GM19035 (cell line): ENCODE measurements at regions not wholly inside any gene's neighbourhood (a gene's known extent, or its start where the extent isn't known, plus 50 kb on each side); places are given as distances from the start of the nearest gene placed in this dataset.
"Not testable (repeated sequence)": the region's sequence is repeated elsewhere in the genome, so short reads cannot be mapped to it uniquely, and the experiment has no call there.

Source experiments
- ATAC-seq: cut with Tn5 transposase; IDR thresholded peaks from one replicate; pipeline ENCODE4 v1.9.1; 2021; ENCODE audit not compliant: unreplicated experiment

DNA sequence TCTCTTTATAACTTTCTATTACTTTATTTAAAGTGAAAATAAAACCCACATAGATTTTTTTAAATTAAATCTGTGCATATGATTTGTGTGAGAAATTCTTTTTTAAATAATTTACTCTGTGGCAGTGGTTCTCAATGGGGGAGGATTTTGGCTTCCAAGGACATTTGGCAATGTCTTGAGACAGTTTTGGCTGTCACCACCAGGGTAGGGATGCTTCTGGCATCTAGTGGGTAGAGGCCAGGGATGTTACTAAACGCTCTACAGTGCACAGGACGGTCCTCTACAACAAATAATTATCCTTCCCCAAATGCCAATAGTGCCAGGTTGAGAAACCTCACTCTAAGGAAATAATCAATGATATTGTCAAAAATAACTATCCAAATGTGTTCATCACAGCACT is 177.9 kb upstream of the CCNG1 start:
- no peak for ATAC-seq

GRCh38 chr5:163260471-163260870 is 176.9 kb upstream of the CCNG1 start:
- ATAC-seq: no peak

- ATAC-seq: no peak
Observed at GRCh38 chr5:163260961-163261360, 176.4 kb upstream of the CCNG1 start.

GRCh38 chr5:163261647-163262269 is 175.6 kb upstream of the CCNG1 start:
- no peak for ATAC-seq

- not testable (repeated sequence) for ATAC-seq
Observed at GRCh38 chr5:163266249-163266648, 171.1 kb upstream of the CCNG1 start.

DNA sequence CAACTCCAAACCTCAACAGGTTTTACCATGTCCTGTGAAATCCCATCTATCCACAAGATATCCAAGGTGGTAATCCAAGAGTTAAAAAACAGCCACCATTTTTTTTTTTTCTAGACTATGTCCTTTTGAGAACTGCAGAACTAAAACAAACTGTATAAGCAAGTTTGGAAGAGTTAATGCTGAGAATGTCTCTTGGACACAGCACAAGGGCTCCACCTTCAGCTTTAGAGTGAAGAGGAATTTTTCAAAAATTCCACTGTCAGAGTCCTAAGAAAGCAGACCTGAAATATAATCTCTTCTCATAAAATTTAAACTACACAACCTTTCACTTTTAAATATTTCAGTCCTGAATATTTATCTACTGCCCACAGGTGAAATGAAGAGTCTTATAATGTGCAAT is 167.8 kb upstream of the CCNG1 start:
- ATAC-seq: no peak

DNA sequence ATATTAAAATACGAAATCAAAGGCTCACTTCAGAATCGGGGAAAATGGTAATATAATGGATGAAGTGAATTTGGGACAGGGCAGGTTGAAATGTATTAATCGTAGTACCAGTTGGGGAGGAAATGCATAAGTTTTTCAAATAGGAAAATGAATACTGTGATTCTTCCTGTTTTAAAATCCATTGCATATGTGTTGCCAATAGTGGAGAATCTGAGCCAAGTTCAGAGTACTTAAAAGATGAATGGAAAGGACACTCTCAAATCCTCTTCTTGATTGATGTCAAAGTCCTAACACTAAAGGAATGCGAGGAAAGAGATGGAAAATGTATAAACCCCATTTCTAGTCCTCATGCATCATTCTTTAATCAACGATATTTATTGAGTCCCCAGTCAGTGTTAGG is 160.9 kb upstream of the CCNG1 start:
- ATAC-seq: no peak

GRCh38 chr5:163280897-163281296 is 156.5 kb upstream of the CCNG1 start:
- ATAC-seq: not testable (repeated sequence)

- ATAC-seq: no peak
Observed at GRCh38 chr5:163281512-163281911, 155.9 kb upstream of the CCNG1 start.

- no peak for ATAC-seq
Observed at GRCh38 chr5:163293836-163294235, 143.6 kb upstream of the CCNG1 start.

DNA sequence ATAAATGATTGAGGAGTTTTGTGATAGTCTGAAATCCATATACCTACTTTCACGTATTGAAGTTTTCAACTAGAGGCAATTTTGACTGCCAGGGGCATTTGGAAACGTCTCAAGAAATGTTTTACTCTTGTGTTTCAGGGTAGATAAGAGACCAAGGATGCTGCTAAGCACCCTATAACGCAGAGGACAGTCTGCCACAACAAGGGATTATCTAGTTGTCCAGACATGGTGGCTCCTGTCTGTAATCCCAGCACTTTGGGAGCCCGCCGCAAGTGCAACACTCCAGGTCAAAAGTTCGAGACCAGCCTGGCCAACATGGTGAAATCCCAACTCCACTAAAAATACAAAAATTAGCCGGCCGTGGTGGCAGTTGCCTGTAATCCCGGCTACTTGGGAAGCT is 133.7 kb upstream of the CCNG1 start:
- ATAC-seq: no peak

- no peak for ATAC-seq
Observed at GRCh38 chr5:163305655-163306054, 131.7 kb upstream of the CCNG1 start.

DNA sequence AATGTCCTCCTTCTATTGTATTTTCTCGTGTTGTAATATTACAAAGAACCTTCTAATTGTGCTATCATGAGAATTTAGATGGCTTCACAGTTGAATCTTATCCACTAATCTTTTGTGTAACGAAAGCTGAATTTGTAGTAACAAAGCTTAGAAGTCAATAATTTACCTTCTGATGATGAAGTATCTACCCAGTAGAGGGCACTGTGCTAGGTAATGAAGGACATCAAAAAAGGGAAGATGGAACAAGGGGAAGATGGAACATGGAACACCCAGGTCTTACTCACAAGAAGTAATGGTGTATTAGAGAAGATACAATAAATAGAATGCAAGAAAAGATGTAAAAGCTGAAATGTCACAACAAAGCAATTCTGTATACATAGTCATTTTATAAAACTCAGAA is 131.0 kb upstream of the CCNG1 start:
- no peak for ATAC-seq

- ATAC-seq: no peak
Observed at GRCh38 chr5:163309914-163310313, 127.5 kb upstream of the CCNG1 start.

DNA sequence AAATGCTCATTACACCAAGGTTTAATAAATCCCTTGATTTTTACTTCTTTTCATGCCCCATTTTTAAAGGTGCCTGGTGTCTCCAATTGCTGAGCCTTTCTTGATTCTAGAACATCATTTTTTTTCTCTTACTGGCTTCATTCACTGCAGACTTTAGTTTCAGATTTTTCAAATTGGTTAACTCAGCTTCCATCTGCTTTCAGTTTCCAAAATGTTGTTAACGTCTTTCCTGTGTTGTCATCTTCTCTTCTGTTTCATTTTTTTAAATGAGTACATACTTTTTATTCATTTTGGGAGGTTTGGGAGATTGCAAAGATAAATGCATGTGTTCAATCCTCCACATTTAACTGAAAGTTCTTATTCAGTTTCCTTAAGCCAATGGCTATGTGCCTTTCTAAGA is 126.4 kb upstream of the CCNG1 start:
- peak; percentile 46 for ATAC-seq

- ATAC-seq: no peak
Observed at GRCh38 chr5:163312598-163312997, 124.8 kb upstream of the CCNG1 start.

- not testable (repeated sequence) for ATAC-seq
Observed at GRCh38 chr5:163313049-163313448, 124.3 kb upstream of the CCNG1 start.

GRCh38 chr5:163316374-163316773 is 121.0 kb upstream of the CCNG1 start:
- not testable (repeated sequence) for ATAC-seq

- no peak for ATAC-seq
Observed at GRCh38 chr5:163318707-163319106, 118.7 kb upstream of the CCNG1 start.

DNA sequence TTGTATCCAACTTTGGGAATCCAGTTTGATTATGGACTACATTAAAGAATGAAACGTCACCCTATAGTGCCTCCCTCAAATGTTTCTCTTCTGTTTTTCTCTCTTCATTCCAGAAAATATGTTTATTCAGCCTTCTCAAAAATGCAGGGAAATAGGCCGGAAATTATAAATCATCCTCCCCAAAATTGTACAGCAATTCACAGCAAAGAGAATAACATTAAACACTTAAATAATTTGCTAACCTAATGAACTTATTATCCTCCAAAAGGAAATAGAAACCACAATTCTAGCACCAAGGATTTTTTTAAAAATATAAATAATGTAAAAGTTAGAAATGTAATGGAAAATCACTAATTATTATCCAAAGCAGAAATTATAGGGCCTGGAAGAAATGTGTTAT is 115.9 kb upstream of the CCNG1 start:
- ATAC-seq: no peak

DNA sequence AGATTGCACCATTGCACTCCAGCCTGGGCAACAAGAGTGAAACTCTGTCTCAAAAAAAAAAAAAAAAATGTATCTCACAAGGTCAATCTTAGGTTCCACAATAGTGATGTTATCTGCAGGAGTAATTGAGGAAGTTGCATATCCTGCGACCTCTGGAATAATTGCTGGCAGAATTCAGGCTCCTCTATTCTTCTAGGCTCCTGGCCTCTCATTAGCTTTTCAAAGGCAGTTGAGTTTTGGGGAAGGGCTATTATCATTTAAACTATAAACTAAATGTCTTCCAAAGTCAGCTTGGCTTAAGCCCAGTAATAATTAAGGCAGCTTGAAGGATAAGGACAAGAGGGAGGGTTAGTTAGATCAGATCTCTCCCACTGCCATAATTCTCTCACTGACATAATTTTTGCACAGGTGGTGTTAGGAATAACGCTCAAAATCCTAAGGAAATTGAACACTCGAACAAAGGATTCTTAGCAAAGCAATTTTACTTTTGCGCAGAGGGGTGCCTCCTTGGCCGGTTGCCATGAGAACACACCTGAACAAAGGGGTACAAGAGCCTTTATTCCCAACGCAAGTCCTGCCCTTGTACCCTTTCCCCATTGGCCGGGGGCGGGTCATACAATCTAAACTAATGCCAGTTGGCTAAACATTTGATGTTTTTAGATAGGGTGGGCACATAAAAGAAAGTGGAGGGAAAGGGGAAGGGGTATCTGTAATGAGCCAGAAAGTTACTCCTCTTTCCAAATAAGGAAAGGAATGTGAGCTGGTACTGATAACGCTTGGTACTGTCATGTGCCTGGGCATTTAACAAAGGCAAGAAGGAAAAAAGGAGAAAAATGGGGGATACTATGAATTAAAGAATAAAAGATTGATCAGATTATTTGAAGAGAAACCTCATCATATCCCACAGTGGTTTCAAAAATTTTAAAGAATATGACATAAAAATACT is 106.4 kb upstream of the CCNG1 start:
- ATAC-seq: no peak

GRCh38 chr5:163336074-163336473 is 101.3 kb upstream of the CCNG1 start:
- not testable (repeated sequence) for ATAC-seq
